ENCODE measurements at regions not wholly inside any gene's neighbourhood (a gene's known extent, or its start where the extent isn't known, plus 50 kb on each side); places are given as distances from the start of the nearest gene placed in this dataset.

- no peak overlapping the region for H3K4me3 ChIP-seq
- ATAC-seq (no peak), DNase-seq (no peak)
- H3K9me3 ChIP-seq, result no peaks in the 10 kb centered on the region
- intact Hi-C loops (cut with DNase I), result no loop called here
- no peaks in the 10 kb centered on the region for H3K4me1 ChIP-seq
- no peak overlapping the region for H3K27ac ChIP-seq
- TF ChIP-seq CTCF (IDR thresholded peaks at IDR 0.05) (no peak), POLR2A (IDR thresholded peaks at IDR 0.05) (no peak)
- no peaks in the 10 kb centered on the region for H3K27me3 ChIP-seq
- whole genome bisulfite sequencing (ENCODE audit: insufficient coverage, low coverage, low lambda C conversion rate, missing lambda C conversion rate), result 56% methylated on average over 3 of the region's 3 CpGs
- no peaks in the 10 kb centered on the region for H3K36me3 ChIP-seq
These were observed 58.1 kb upstream of the SATB1 start for GRCh38 chr3:18483226-18483625.

GRCh38 chr3:18481946-18482548, 56.9 kb upstream of the SATB1 start:
- TF ChIP-seq CTCF (IDR thresholded peaks at IDR 0.05), result no peak
- no peak for TF ChIP-seq POLR2A (IDR thresholded peaks at IDR 0.05)
- 30% methylated on average over 4 of the region's 4 CpGs for WGBS (ENCODE audit: insufficient coverage, low coverage, low lambda C conversion rate, missing lambda C conversion rate)
- Histone ChIP-seq H3K4me1 (no peaks in the 10 kb centered on the region), H3K9me3 (no peaks in the 10 kb centered on the region), H3K4me3 (no peak overlapping the region), H3K27ac (no peak overlapping the region), H3K36me3 (no peaks in the 10 kb centered on the region), H3K27me3 (no peaks in the 10 kb centered on the region)
- ATAC-seq (no peak), DNase-seq (no peak)
- intact Hi-C loops (cut with DNase I), result no loop called here

GRCh38 chr3:18477620-18478019, 52.5 kb upstream of the SATB1 start:
- intact Hi-C loops (cut with DNase I), result no loop called here
- H3K9me3 ChIP-seq, result no peaks in the 10 kb centered on the region
- no peaks in the 10 kb centered on the region for H3K27me3 ChIP-seq
- WGBS (ENCODE audit: insufficient coverage, low coverage, low lambda C conversion rate, missing lambda C conversion rate), result 46% methylated on average over 4 of the region's 4 CpGs
- no peaks in the 10 kb centered on the region for H3K4me1 ChIP-seq
- ATAC-seq (no peak), DNase-seq (no peak)
- H3K36me3 ChIP-seq, result no peaks in the 10 kb centered on the region
- no peak overlapping the region for H3K27ac ChIP-seq
- H3K4me3 ChIP-seq, result no peak overlapping the region
- TF ChIP-seq POLR2A (IDR thresholded peaks at IDR 0.05) (no peak), CTCF (IDR thresholded peaks at IDR 0.05) (no peak)

Small RNA genes in the stretch of these regions (small RNA-seq; reads per million reads assigned to genes)
- gene RNU6-138P, result 0 reads per million in 2 experiments

Data from right lobe of liver (tissue), 6 donors.